WERI-Rb-1 (cell line): ENCODE measurements at regions not wholly inside any gene's neighbourhood (a gene's known extent, or its start where the extent isn't known, plus 50 kb on each side); places are given as distances from the start of the nearest gene placed in this dataset.

Experiments
- DNase-seq: peaks from one replicate; pipeline ENCODE4 v3.0.0-alpha.2; 2020
- H3K27ac ChIP-seq: fragments of 250-450 bp; sonication (Bioruptor Pico); 2 replicates; pipeline ENCODE4 v1.5.1; 2020; ENCODE audit warnings: mild to moderate bottlenecking, moderate library complexity
- H3K27me3 ChIP-seq: fragments of 250-450 bp; sonication (Bioruptor Pico); 2 replicates; pipeline ENCODE4 v1.5.1; 2021; ENCODE audit warnings: mild to moderate bottlenecking, low read depth, moderate library complexity; ENCODE audit not compliant: insufficient read depth, severe bottlenecking
- H3K36me3 ChIP-seq: fragments of 250-450 bp; sonication (Bioruptor Pico); 2 replicates; pipeline ENCODE4 v1.5.1; 2020; ENCODE audit warnings: mild to moderate bottlenecking, moderate library complexity
- H3K4me3 ChIP-seq: 2 replicates; pipeline ENCODE4 v1.5.1; 2011; ENCODE audit warnings: low read depth, mild to moderate bottlenecking, control low read depth, low read length
- H3K9me3 ChIP-seq: fragments of 250-450 bp; sonication (Bioruptor Pico); 2 replicates; pipeline ENCODE4 v1.5.1; 2021; ENCODE audit warnings: mild to moderate bottlenecking, moderate library complexity; ENCODE audit not compliant: severe bottlenecking
- CTCF ChIP-seq: IDR thresholded peaks from 2 replicates; pipeline ENCODE4 v1.5.1; 2011; ENCODE audit warnings: low read depth, mild to moderate bottlenecking, control low read depth, inconsistent platforms, low read length

DNA sequence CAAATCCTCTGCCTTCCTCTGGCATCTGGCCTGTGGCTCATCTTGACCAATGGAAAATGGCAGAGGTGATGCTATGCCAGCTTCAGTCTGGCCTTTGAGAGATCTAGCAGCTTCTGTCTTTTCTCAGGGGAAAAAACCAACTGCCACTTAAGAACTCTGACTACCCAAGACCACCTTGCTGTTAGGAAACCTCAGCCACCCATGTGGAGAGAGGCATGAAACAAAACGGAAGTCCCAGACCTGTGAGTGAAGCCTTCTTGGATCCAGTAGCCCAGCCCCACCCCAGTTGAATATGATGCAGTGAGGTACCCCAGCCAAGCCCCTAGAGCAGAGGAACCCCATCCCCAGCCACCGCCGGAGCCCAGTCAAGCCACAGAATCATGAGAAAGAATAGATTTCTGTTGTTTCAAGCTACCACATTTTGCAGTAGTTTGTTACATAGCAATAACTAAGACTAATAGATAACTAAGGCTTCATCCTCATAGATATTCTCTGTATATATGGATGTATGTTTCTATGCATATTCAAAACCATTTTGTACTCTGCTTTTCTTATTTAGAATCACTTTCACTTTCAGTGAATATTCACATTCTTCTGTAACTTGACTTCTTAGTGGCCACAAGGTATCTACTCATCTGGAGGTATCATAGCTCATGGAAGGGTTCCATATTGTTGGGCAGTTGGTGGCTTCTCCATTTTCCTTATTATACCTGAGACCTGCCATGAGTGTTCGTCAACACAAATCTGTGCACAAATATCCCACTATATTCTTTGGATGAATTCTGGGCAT lies 142.1 kb downstream of the FBXO15 start:
- no peak for DNase-seq
- H3K27me3 ChIP-seq = no peaks in the 10 kb centered on the region
- no peak for TF ChIP-seq CTCF
- no peak overlapping the region for H3K27ac ChIP-seq
- no peaks in the 10 kb centered on the region for H3K36me3 ChIP-seq
- no peaks in the 10 kb centered on the region for H3K9me3 ChIP-seq
- no peak overlapping the region for H3K4me3 ChIP-seq

- no peaks in the 10 kb centered on the region for H3K27me3 ChIP-seq
- H3K27ac ChIP-seq = no peak overlapping the region
- H3K36me3 ChIP-seq = no peaks in the 10 kb centered on the region
- TF ChIP-seq CTCF = no peak
- no peak overlapping the region for H3K4me3 ChIP-seq
- DNase-seq = no peak
- H3K9me3 ChIP-seq = peaks cover 3% of the 10 kb centered on the region
Measured at GRCh38 chr18:73992242-73993022, 155.2 kb downstream of the FBXO15 start.

GRCh38 chr18:73991570-73991969 lies 156.1 kb downstream of the FBXO15 start:
- H3K9me3 ChIP-seq = peaks cover 3% of the 10 kb centered on the region
- no peaks in the 10 kb centered on the region for H3K36me3 ChIP-seq
- H3K27me3 ChIP-seq = no peaks in the 10 kb centered on the region
- DNase-seq = no peak
- H3K4me3 ChIP-seq = no peak overlapping the region
- TF ChIP-seq CTCF = no peak
- no peak overlapping the region for H3K27ac ChIP-seq

DNA sequence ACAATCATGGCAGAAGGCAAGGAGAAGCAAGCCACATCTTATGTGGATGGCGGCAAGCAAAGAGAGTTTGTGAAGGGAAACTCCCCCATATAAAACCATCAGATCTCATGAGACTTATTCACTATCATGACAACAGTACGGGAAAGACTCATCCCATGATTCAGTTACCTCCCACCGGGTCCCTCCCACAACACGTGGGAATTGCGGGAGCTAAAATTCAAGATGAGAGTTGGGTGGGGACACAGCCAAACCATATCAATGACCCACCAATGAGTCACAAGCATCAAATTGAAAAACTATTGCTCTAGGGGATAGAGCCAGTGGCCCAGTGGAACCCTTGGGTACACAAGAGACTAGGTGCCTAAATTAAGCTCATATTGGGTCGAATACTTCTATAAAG lies 157.4 kb downstream of the FBXO15 start:
- H3K36me3 ChIP-seq = no peaks in the 10 kb centered on the region
- TF ChIP-seq CTCF = no peak
- H3K4me3 ChIP-seq = no peak overlapping the region
- H3K27ac ChIP-seq = no peak overlapping the region
- H3K27me3 ChIP-seq = no peaks in the 10 kb centered on the region
- peaks cover 3% of the 10 kb centered on the region for H3K9me3 ChIP-seq
- DNase-seq = no peak

DNA sequence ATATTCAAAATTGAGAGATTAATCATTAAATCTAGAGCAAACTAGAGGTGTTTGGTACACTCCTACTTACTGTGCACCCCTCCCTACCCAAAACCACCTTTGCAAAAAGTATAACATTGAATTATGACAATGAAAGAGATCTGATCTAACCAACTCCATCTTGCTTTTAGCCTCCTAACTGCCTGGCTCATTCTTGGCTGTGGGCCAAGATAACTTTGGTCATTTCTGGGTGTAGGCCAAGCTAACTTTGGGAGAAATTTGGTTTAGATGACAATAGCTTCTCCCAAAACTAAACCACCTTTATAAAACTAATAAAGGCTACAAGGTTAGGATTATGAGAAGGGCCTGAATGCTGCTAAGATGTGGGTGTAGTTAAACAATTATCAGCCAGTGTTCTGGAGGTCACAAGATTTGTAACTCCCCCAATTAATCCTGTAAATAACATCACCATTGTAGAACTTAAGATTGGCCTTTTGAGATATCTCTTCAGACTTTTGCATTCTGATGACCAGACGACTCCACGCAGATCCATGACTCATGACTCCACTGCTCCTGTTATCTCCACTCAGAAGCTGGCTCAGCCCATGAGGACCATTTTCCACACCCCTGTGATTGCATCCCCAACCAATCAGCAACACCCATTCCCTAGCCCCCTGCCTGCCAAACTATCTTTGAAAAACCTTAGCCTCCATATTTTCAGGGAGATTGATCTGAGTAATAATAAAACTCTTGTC lies 160.2 kb downstream of the FBXO15 start:
- H3K36me3 ChIP-seq = no peaks in the 10 kb centered on the region
- no peak for DNase-seq
- H3K27ac ChIP-seq = no peak overlapping the region
- TF ChIP-seq CTCF = no peak
- H3K4me3 ChIP-seq = no peak overlapping the region
- peaks cover 3% of the 10 kb centered on the region for H3K9me3 ChIP-seq
- no peaks in the 10 kb centered on the region for H3K27me3 ChIP-seq
